ENCODE measurements at regions not wholly inside any gene's neighbourhood (a gene's known extent, or its start where the extent isn't known, plus 50 kb on each side); places are given as distances from the start of the nearest gene placed in this dataset.

GRCh38 chr3:71924721-71925120 is 139.8 kb upstream of the PROK2 start:
- TF ChIP-seq, protein P1, sequence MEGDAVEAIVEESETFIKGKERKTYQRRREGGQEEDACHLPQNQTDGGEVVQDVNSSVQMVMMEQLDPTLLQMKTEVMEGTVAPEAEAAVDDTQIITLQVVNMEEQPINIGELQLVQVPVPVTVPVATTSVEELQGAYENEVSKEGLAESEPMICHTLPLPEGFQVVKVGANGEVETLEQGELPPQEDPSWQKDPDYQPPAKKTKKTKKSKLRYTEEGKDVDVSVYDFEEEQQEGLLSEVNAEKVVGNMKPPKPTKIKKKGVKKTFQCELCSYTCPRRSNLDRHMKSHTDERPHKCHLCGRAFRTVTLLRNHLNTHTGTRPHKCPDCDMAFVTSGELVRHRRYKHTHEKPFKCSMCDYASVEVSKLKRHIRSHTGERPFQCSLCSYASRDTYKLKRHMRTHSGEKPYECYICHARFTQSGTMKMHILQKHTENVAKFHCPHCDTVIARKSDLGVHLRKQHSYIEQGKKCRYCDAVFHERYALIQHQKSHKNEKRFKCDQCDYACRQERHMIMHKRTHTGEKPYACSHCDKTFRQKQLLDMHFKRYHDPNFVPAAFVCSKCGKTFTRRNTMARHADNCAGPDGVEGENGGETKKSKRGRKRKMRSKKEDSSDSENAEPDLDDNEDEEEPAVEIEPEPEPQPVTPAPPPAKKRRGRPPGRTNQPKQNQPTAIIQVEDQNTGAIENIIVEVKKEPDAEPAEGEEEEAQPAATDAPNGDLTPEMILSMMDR (IDR thresholded peaks at IDR 0.05) = no peak
- TF ChIP-seq POLR2A (IDR thresholded peaks at IDR 0.05) = no peak
